H9 (cell line): ENCODE measurements at regions not wholly inside any gene's neighbourhood (a gene's known extent, or its start where the extent isn't known, plus 50 kb on each side); places are given as distances from the start of the nearest gene placed in this dataset.

Experiments used
- DNase-seq: peaks from one replicate; pipeline ENCODE4 v3.0.0-alpha.2; 2017
- H2AFZ ChIP-seq: one replicate; pipeline ENCODE4 v1.6.1; 2013; ENCODE audit warnings: mild to moderate bottlenecking, low read length, control low read depth, moderate library complexity
- H2AK5ac ChIP-seq: 2 replicates; pipeline ENCODE4 v1.6.1; 2013; ENCODE audit warnings: low read length, control low read depth, mixed read lengths; ENCODE audit not compliant: insufficient read length
- H2BK120ac ChIP-seq: one replicate; pipeline ENCODE4 v1.6.1; 2013; ENCODE audit warnings: low read depth, mild to moderate bottlenecking, low read length, control low read depth, inconsistent platforms; ENCODE audit not compliant: poor library complexity, severe bottlenecking
- H2BK12ac ChIP-seq: 2 replicates; pipeline ENCODE4 v1.6.1; 2013; ENCODE audit warnings: low read length, control low read depth, mixed read lengths, low read depth; ENCODE audit not compliant: insufficient read length
- H2BK15ac ChIP-seq: 2 replicates; pipeline ENCODE4 v1.6.1; 2013; ENCODE audit warnings: low read depth, low read length, control low read depth
- H2BK20ac ChIP-seq: one replicate; pipeline ENCODE4 v1.6.1; 2013; ENCODE audit warnings: low read depth, mild to moderate bottlenecking, low read length, control low read depth, inconsistent platforms; ENCODE audit not compliant: poor library complexity, severe bottlenecking
- H2BK5ac ChIP-seq: 2 replicates; pipeline ENCODE4 v1.6.1; 2013; ENCODE audit warnings: low read length, control low read depth, mixed read lengths; ENCODE audit not compliant: insufficient read length
- H3K14ac ChIP-seq: 2 replicates; pipeline ENCODE4 v1.6.1; 2013; ENCODE audit warnings: low read length, control low read depth; ENCODE audit not compliant: insufficient read depth
- H3K18ac ChIP-seq: 2 replicates; pipeline ENCODE4 v1.6.1; 2013; ENCODE audit warnings: low read depth, mild to moderate bottlenecking, mixed read lengths, low read length, control low read depth; ENCODE audit not compliant: insufficient read length
- H3K23ac ChIP-seq: 2 replicates; pipeline ENCODE4 v1.6.1; 2013; ENCODE audit warnings: low read length, control low read depth, mixed read lengths, low read depth; ENCODE audit not compliant: insufficient read length
- H3K23me2 ChIP-seq: 2 replicates; pipeline ENCODE4 v1.6.1; 2013; ENCODE audit warnings: low read depth, mild to moderate bottlenecking, mixed read lengths, low read length, control low read depth; ENCODE audit not compliant: insufficient read length, poor library complexity, severe bottlenecking
- H3K27ac ChIP-seq: 2 replicates; pipeline ENCODE4 v1.5.1; 2013; ENCODE audit warnings: low read length, control low read depth, mixed read lengths, low read depth; ENCODE audit not compliant: insufficient read length
- H3K27me3 ChIP-seq: 2 replicates; pipeline ENCODE4 v1.6.1; 2013; ENCODE audit warnings: low read length, control low read depth, inconsistent platforms; ENCODE audit not compliant: insufficient read depth
- H3K4ac ChIP-seq: 2 replicates; pipeline ENCODE4 v1.6.1; 2013; ENCODE audit warnings: low read depth, mild to moderate bottlenecking, control low read depth, inconsistent platforms, low read length, moderate library complexity
- H3K4me1 ChIP-seq: 2 replicates; pipeline ENCODE4 v1.6.1; 2013; ENCODE audit warnings: low read length, control low read depth, inconsistent platforms; ENCODE audit not compliant: insufficient read depth
- H3K4me2 ChIP-seq: 2 replicates; pipeline ENCODE4 v1.6.1; 2013; ENCODE audit warnings: low read length, control low read depth, mixed read lengths; ENCODE audit not compliant: insufficient read length, insufficient read depth
- H3K56ac ChIP-seq: 2 replicates; pipeline ENCODE4 v1.6.1; 2013; ENCODE audit warnings: low read depth, mild to moderate bottlenecking, mixed read lengths, low read length, control low read depth; ENCODE audit not compliant: insufficient read length
- H3K79me1 ChIP-seq: 2 replicates; pipeline ENCODE4 v1.6.1; 2013; ENCODE audit warnings: low read depth, mild to moderate bottlenecking, moderate library complexity, low read length, control low read depth, inconsistent platforms; ENCODE audit not compliant: insufficient read depth, poor library complexity, severe bottlenecking
- H3K79me2 ChIP-seq: 2 replicates; pipeline ENCODE4 v1.6.1; 2013; ENCODE audit warnings: low read length, control low read depth, inconsistent platforms; ENCODE audit not compliant: insufficient read depth
- H3K9ac ChIP-seq: 2 replicates; pipeline ENCODE4 v1.6.1; 2013; ENCODE audit warnings: low read length, control low read depth, mixed read lengths; ENCODE audit not compliant: insufficient read length; ENCODE audit errors: extremely low read depth
- H3K9me3 ChIP-seq: one replicate; pipeline ENCODE4 v1.6.1; 2013; ENCODE audit warnings: low read depth, low read length, inconsistent platforms; ENCODE audit not compliant: control insufficient read depth
- H3T11ph ChIP-seq: one replicate; pipeline ENCODE4 v1.6.1; 2013; ENCODE audit warnings: mild to moderate bottlenecking, low read length, control low read depth, inconsistent platforms
- H4K20me1 ChIP-seq: one replicate; pipeline ENCODE4 v1.6.1; 2013; ENCODE audit not compliant: control insufficient read depth, insufficient read length, insufficient read depth
- H4K5ac ChIP-seq: 2 replicates; pipeline ENCODE4 v1.6.1; 2013; ENCODE audit warnings: low read depth, mild to moderate bottlenecking, mixed read lengths, low read length, control low read depth; ENCODE audit not compliant: insufficient read length
- H4K8ac ChIP-seq: replicated peaks from 2 replicates; pipeline ENCODE4 v1.6.1; 2013; ENCODE audit warnings: low read length, control low read depth, mixed read lengths, low read depth; ENCODE audit not compliant: insufficient read length
- H4K91ac ChIP-seq: 2 replicates; pipeline ENCODE4 v1.6.1; 2013; ENCODE audit warnings: low read depth, mild to moderate bottlenecking, moderate library complexity, mixed read lengths, low read length, control low read depth; ENCODE audit not compliant: insufficient read length
- H3K27ac Mint-ChIP-seq, 3 experiments: 2 replicates in 2 of 3; 3 replicates in 1 of 3; pipeline ENCODE4 v1.8.0; 2020 to 2021; ENCODE audit warnings: mixed read lengths in 3 of 3, mild to moderate bottlenecking in 1 of 3, moderate library complexity in 1 of 3
- H3K27me3 Mint-ChIP-seq: 2 replicates; pipeline ENCODE4 v1.8.0; 2021; ENCODE audit warnings: low read depth, mild to moderate bottlenecking, moderate library complexity, mixed read lengths
- H3K36me3 Mint-ChIP-seq, 3 experiments: 2 replicates in 2 of 3; 3 replicates in 1 of 3; pipeline ENCODE4 v1.8.0; 2020 to 2021; ENCODE audit warnings: low read depth in 3 of 3, mixed read lengths in 3 of 3; ENCODE audit not compliant: insufficient read depth in 1 of 3
- H3K4me1 Mint-ChIP-seq, 2 experiments: 2 replicates each; pipeline ENCODE4 v1.8.0; 2020; ENCODE audit warnings: mixed read lengths in 2 of 2
- H3K4me3 Mint-ChIP-seq, 2 experiments: 2 replicates in 1 of 2; 3 replicates in 1 of 2; pipeline ENCODE4 v1.8.0; 2020 to 2021; ENCODE audit warnings: mild to moderate bottlenecking in 2 of 2, mixed read lengths in 2 of 2, moderate library complexity in 1 of 2
- H3K9me3 Mint-ChIP-seq, 2 experiments: 2 replicates in 1 of 2; 3 replicates in 1 of 2; pipeline ENCODE4 v1.8.0; 2020; ENCODE audit warnings: mild to moderate bottlenecking in 2 of 2, mixed read lengths in 2 of 2, moderate library complexity in 1 of 2
- WGBS: extraction: QIAGEN DNeasy Blood & Tissue Kit; methylation state at CpG from one replicate; pipeline ENCODE4 v1.1.7; 2013; ENCODE audit warnings: missing lambda C conversion rate, low lambda C conversion rate, mixed read lengths; ENCODE audit not compliant: insufficient read length; ENCODE audit errors: extremely low coverage; 5-methylcytosine and 5-hydroxymethylcytosine counted together
- TF ChIP-seq, protein P1 (sequence below): fragments of 200-600 bp; sonication (generic); conservative IDR thresholded peaks from 3 replicates; pipeline ENCODE4 v1.8.0; 2021; ENCODE audit warnings: antibody characterized with exemption, mild to moderate bottlenecking

DNA sequence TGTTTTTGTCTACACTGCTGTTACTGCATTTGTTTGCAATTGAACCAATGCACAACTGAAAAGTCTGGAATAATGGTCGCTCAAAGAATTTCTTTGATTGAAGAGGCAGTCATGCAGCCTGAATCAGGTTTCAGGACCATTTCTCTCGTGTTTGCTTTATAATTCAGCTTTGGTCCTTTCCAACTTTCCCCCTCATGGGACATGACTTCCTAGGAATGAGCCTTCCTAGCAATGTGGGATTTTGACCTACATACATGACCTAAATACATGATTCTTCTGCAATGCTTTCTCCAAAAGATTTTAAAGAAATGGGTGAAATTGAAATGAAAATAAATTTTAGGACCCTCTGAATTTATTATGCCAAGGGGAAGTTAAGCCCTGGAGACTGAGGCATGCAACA is 197.4 kb downstream of the MREG start:
- no peak overlapping the region for H3K9ac ChIP-seq
- no peak overlapping the region for H2BK12ac ChIP-seq
- no peaks in the 10 kb centered on the region for H4K20me1 ChIP-seq
- no peaks in the 10 kb centered on the region for H3K79me1 ChIP-seq
- H2BK15ac ChIP-seq: no peak overlapping the region
- no peak overlapping the region for H3K23ac ChIP-seq
- no peak overlapping the region for H2AFZ ChIP-seq
- TF ChIP-seq, protein P1, sequence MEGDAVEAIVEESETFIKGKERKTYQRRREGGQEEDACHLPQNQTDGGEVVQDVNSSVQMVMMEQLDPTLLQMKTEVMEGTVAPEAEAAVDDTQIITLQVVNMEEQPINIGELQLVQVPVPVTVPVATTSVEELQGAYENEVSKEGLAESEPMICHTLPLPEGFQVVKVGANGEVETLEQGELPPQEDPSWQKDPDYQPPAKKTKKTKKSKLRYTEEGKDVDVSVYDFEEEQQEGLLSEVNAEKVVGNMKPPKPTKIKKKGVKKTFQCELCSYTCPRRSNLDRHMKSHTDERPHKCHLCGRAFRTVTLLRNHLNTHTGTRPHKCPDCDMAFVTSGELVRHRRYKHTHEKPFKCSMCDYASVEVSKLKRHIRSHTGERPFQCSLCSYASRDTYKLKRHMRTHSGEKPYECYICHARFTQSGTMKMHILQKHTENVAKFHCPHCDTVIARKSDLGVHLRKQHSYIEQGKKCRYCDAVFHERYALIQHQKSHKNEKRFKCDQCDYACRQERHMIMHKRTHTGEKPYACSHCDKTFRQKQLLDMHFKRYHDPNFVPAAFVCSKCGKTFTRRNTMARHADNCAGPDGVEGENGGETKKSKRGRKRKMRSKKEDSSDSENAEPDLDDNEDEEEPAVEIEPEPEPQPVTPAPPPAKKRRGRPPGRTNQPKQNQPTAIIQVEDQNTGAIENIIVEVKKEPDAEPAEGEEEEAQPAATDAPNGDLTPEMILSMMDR: no peak
- peaks cover 12 to 14% of the 10 kb centered on the region in 2 experiments; a peak in 4 of 5 replicates for H3K9me3 Mint-ChIP-seq
- no peak overlapping the region for H2BK5ac ChIP-seq
- no CpG with 5 or more reads among the region's 2 CpGs for WGBS
- H3K4me2 ChIP-seq: no peak overlapping the region
- no peaks in the 10 kb centered on the region for H3K9me3 ChIP-seq
- H2BK20ac ChIP-seq: no peak overlapping the region
- H2BK120ac ChIP-seq: no peak overlapping the region
- no peaks in the 10 kb centered on the region for H3K4me1 Mint-ChIP-seq
- H3K79me2 ChIP-seq: no peaks in the 10 kb centered on the region
- H3K27me3 ChIP-seq: no peaks in the 10 kb centered on the region
- no peak overlapping the region for H3K27ac Mint-ChIP-seq
- no peak overlapping the region for H3K14ac ChIP-seq
- H3K4me3 Mint-ChIP-seq: no peak overlapping the region
- no peak overlapping the region for H3K4ac ChIP-seq
- H3K18ac ChIP-seq: no peak overlapping the region
- no peak overlapping the region for H4K91ac ChIP-seq
- H4K5ac ChIP-seq: no peak overlapping the region
- DNase-seq: no peak
- no peak overlapping the region for H4K8ac ChIP-seq
- no peak overlapping the region for H3K56ac ChIP-seq
- H3K23me2 ChIP-seq: no peaks in the 10 kb centered on the region
- H3K27ac ChIP-seq: no peak overlapping the region
- H3T11ph ChIP-seq: no peak overlapping the region
- H2AK5ac ChIP-seq: no peak overlapping the region
- H3K4me1 ChIP-seq: no peaks in the 10 kb centered on the region
- no peaks in the 10 kb centered on the region for H3K27me3 Mint-ChIP-seq
- H3K36me3 Mint-ChIP-seq: peaks cover 4 to 15% (median 6%) of the 10 kb centered on the region in 3 experiments; a peak in 5 of 7 replicates
